HEK293 (cell line): ENCODE measurements at regions not wholly inside any gene's neighbourhood (a gene's known extent, or its start where the extent isn't known, plus 50 kb on each side); places are given as distances from the start of the nearest gene placed in this dataset.

Source experiments
- CTCF ChIA-PET: fragments of 350-600 bp; formaldehyde crosslinking; extraction: SDS; loops from one replicate; lab custom pipeline; 2021; ENCODE audit warnings: antibody characterized with exemption; lab: Yijun Ruan, JAX
- POLR2A ChIA-PET: fragments of 300-600 bp; formaldehyde crosslinking; extraction: SDS; loops from one replicate; lab custom pipeline; 2020; ENCODE audit warnings: antibody characterized with exemption, inconsistent platforms; lab: Yijun Ruan, JAX
- H3K27ac ChIP-seq: fragments of 200-500 bp; sonication (Bioruptor generic); 2 replicates; pipeline ENCODE4 v1.5.1; 2014; ENCODE audit warnings: low read depth, low read length, control low read depth, inconsistent platforms; ENCODE audit errors: extremely low read depth
- H3K36me3 ChIP-seq, 2 experiments: fragments of 200-500 bp in 1 of 2; sonication (Bioruptor generic) in 1 of 2; 1 replicate in 1 of 2; 2 replicates in 1 of 2; pipeline ENCODE4 v1.5.1; 2014 to 2017; ENCODE audit warnings: inconsistent platforms in 2 of 2, low read length in 2 of 2; ENCODE audit not compliant: control insufficient read depth in 2 of 2, insufficient read depth in 1 of 2
- H3K4me1 ChIP-seq: fragments of 200-500 bp; sonication (Bioruptor generic); 2 replicates; pipeline ENCODE4 v1.5.1; 2014; ENCODE audit warnings: mild to moderate bottlenecking, low read length, inconsistent platforms; ENCODE audit not compliant: control insufficient read depth, insufficient read depth
- H3K4me3 ChIP-seq: 2 replicates; pipeline ENCODE4 v1.5.1; 2011; ENCODE audit warnings: low read depth, mild to moderate bottlenecking, control low read depth, low read length, moderate library complexity
- H3K9me3 ChIP-seq: fragments of 200-500 bp; sonication (Bioruptor generic); 2 replicates; pipeline ENCODE4 v1.5.1; 2014; ENCODE audit warnings: low read depth, low read length, inconsistent platforms; ENCODE audit not compliant: control insufficient read depth, insufficient read depth
- GLIS2 ChIP-seq: fragments of 450-650 bp; formaldehyde crosslinking; IDR thresholded peaks from 2 replicates; pipeline ENCODE4 v1.5.1; 2016; ENCODE audit warnings: missing biosample characterization, missing genetic modification characterization
- HOXC10 ChIP-seq: sonication (generic); formaldehyde crosslinking; IDR thresholded peaks from 2 replicates; pipeline ENCODE4 v1.8.1; 2023; ENCODE audit warnings: mild to moderate bottlenecking, missing genetic modification reagents
- RBAK ChIP-seq: fragments of 450-650 bp; formaldehyde crosslinking; IDR thresholded peaks from 2 replicates; pipeline ENCODE4 v1.5.1; 2016; ENCODE audit warnings: missing biosample characterization, missing genetic modification characterization
- SALL2 ChIP-seq: fragments of 450-650 bp; formaldehyde crosslinking; IDR thresholded peaks from 2 replicates; pipeline ENCODE4 v1.5.0; 2017; ENCODE audit warnings: missing biosample characterization, mild to moderate bottlenecking, missing genetic modification characterization, borderline replicate concordance
- ZBTB7A ChIP-seq: fragments of 450-650 bp; formaldehyde crosslinking; IDR thresholded peaks from 2 replicates; pipeline ENCODE4 v1.5.1; 2016; ENCODE audit warnings: low read depth, missing biosample characterization, missing genetic modification characterization
- ZNF146 ChIP-seq: fragments of 450-650 bp; formaldehyde crosslinking; IDR thresholded peaks from 2 replicates; pipeline ENCODE4 v1.5.1; 2016; ENCODE audit warnings: missing biosample characterization, missing genetic modification characterization
- ZNF239 ChIP-seq: fragments of 450-650 bp; formaldehyde crosslinking; IDR thresholded peaks from 2 replicates; pipeline ENCODE4 v1.5.1; 2016; ENCODE audit warnings: missing biosample characterization, missing genetic modification characterization
- ZNF248 ChIP-seq: fragments of 450-650 bp; formaldehyde crosslinking; IDR thresholded peaks from 2 replicates; pipeline ENCODE4 v1.5.1; 2017; ENCODE audit warnings: missing biosample characterization, missing genetic modification characterization
- ZNF350 ChIP-seq: fragments of 450-650 bp; formaldehyde crosslinking; IDR thresholded peaks from 2 replicates; pipeline ENCODE4 v1.5.0; 2017; ENCODE audit warnings: missing biosample characterization, mild to moderate bottlenecking, missing genetic modification characterization
- ZNF530 ChIP-seq: fragments of 450-650 bp; formaldehyde crosslinking; IDR thresholded peaks from 2 replicates; pipeline ENCODE4 v1.5.1; 2016; ENCODE audit warnings: low read depth, missing biosample characterization, missing genetic modification characterization
- ZNF548 ChIP-seq: fragments of 450-650 bp; formaldehyde crosslinking; IDR thresholded peaks from 2 replicates; pipeline ENCODE4 v1.5.1; 2016; ENCODE audit warnings: missing biosample characterization, missing genetic modification characterization
- ZNF549 ChIP-seq: fragments of 450-650 bp; IDR thresholded peaks from 2 replicates; pipeline ENCODE4 v1.5.1; 2018; ENCODE audit warnings: missing biosample characterization, missing genetic modification characterization, mild to moderate bottlenecking, inconsistent platforms, moderate library complexity
- ZNF571 ChIP-seq: fragments of 450-650 bp; formaldehyde crosslinking; IDR thresholded peaks from 2 replicates; pipeline ENCODE4 v1.5.0; 2017; ENCODE audit warnings: missing biosample characterization, missing genetic modification characterization
- ZNF623 ChIP-seq: fragments of 450-650 bp; formaldehyde crosslinking; IDR thresholded peaks from 2 replicates; pipeline ENCODE4 v1.5.1; 2016; ENCODE audit warnings: missing biosample characterization, missing genetic modification characterization
- ZNF747 ChIP-seq: fragments of 450-650 bp; formaldehyde crosslinking; IDR thresholded peaks from 2 replicates; pipeline ENCODE4 v1.5.1; 2016; ENCODE audit warnings: missing biosample characterization, missing genetic modification characterization
- ZNF76 ChIP-seq: fragments of 450-650 bp; formaldehyde crosslinking; IDR thresholded peaks from 2 replicates; pipeline ENCODE4; 2016; ENCODE audit warnings: low read depth, missing biosample characterization, missing genetic modification characterization, borderline replicate concordance
- ZNF785 ChIP-seq: fragments of 450-650 bp; formaldehyde crosslinking; IDR thresholded peaks from 2 replicates; pipeline ENCODE4 v1.5.1; 2016; ENCODE audit warnings: missing biosample characterization, missing genetic modification characterization
- ZNF792 ChIP-seq: fragments of 450-650 bp; formaldehyde crosslinking; IDR thresholded peaks from 2 replicates; pipeline ENCODE4 v1.5.1; 2016; ENCODE audit warnings: missing biosample characterization, missing genetic modification characterization
- ZNF830 ChIP-seq: fragments of 450-650 bp; IDR thresholded peaks from 2 replicates; pipeline ENCODE4 v1.5.0; 2018; ENCODE audit warnings: missing biosample characterization, missing genetic modification characterization, low read depth, mild to moderate bottlenecking, moderate library complexity
- TF ChIP-seq, protein P1 (sequence below): fragments of 450-650 bp; formaldehyde crosslinking; IDR thresholded peaks from 2 replicates; pipeline ENCODE4 v1.5.1; 2016; ENCODE audit warnings: missing biosample characterization, missing genetic modification characterization
- TF ChIP-seq, protein P2 (sequence below): fragments of 450-650 bp; formaldehyde crosslinking; IDR thresholded peaks from 2 replicates; pipeline ENCODE4 v1.5.1; 2016; ENCODE audit warnings: missing biosample characterization, missing genetic modification characterization
- TF ChIP-seq, protein P3 (sequence below): fragments of 450-650 bp; formaldehyde crosslinking; IDR thresholded peaks from 2 replicates; pipeline ENCODE4; 2016; ENCODE audit warnings: missing biosample characterization, missing genetic modification characterization
- TF ChIP-seq, protein P4 (sequence below): fragments of 450-650 bp; formaldehyde crosslinking; IDR thresholded peaks from 2 replicates; pipeline ENCODE4 v1.5.1; 2017; ENCODE audit warnings: missing biosample characterization, missing genetic modification characterization
- TF ChIP-seq, protein P5 (sequence below): fragments of 450-650 bp; formaldehyde crosslinking; IDR thresholded peaks from 2 replicates; pipeline ENCODE4 v1.5.1; 2017; ENCODE audit warnings: missing biosample characterization, mild to moderate bottlenecking, missing genetic modification characterization, moderate library complexity
- TF ChIP-seq, protein P6 (sequence below): sonication (generic); formaldehyde crosslinking; IDR thresholded peaks from 2 replicates; pipeline ENCODE4 v1.8.1; 2022; ENCODE audit warnings: mild to moderate bottlenecking, moderate library complexity, missing genetic modification reagents
- TF ChIP-seq, protein P7 (sequence below): fragments of 450-650 bp; formaldehyde crosslinking; IDR thresholded peaks from 2 replicates; pipeline ENCODE4 v1.5.1; 2016; ENCODE audit warnings: missing biosample characterization, missing genetic modification characterization, low read depth

DNA sequence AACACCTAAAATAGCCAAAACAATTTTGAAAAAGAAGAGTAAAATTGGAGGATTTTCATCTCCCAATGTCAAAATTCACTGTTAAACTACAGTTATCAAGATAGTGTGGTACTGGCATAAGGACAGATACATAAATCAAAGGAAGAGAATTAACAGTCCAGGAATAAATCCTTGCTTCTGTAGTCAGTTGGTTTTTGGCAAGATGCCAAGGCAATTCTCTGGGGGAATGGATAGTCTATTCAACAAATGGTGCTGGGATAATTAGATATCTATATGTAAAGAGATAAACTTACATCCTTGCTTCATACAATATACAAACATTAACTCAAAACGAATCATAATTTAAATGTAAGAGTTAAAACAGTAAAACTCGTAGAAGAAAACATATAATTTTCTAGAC lies 57.9 kb upstream of the SELENOK start:
- H3K9me3 ChIP-seq: no peaks in the 10 kb centered on the region
- ChIA-PET POLR2A (no interaction called here), CTCF (no interaction called here)
- H3K4me1 ChIP-seq: no peaks in the 10 kb centered on the region
- no peaks in the 10 kb centered on the region for H3K36me3 ChIP-seq
- no peak overlapping the region for H3K27ac ChIP-seq
- H3K4me3 ChIP-seq: no peak overlapping the region
- TF ChIP-seq, protein P1, sequence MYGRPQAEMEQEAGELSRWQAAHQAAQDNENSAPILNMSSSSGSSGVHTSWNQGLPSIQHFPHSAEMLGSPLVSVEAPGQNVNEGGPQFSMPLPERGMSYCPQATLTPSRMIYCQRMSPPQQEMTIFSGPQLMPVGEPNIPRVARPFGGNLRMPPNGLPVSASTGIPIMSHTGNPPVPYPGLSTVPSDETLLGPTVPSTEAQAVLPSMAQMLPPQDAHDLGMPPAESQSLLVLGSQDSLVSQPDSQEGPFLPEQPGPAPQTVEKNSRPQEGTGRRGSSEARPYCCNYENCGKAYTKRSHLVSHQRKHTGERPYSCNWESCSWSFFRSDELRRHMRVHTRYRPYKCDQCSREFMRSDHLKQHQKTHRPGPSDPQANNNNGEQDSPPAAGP (tag by site-specific recombination): no peak
- TF ChIP-seq, protein P2, sequence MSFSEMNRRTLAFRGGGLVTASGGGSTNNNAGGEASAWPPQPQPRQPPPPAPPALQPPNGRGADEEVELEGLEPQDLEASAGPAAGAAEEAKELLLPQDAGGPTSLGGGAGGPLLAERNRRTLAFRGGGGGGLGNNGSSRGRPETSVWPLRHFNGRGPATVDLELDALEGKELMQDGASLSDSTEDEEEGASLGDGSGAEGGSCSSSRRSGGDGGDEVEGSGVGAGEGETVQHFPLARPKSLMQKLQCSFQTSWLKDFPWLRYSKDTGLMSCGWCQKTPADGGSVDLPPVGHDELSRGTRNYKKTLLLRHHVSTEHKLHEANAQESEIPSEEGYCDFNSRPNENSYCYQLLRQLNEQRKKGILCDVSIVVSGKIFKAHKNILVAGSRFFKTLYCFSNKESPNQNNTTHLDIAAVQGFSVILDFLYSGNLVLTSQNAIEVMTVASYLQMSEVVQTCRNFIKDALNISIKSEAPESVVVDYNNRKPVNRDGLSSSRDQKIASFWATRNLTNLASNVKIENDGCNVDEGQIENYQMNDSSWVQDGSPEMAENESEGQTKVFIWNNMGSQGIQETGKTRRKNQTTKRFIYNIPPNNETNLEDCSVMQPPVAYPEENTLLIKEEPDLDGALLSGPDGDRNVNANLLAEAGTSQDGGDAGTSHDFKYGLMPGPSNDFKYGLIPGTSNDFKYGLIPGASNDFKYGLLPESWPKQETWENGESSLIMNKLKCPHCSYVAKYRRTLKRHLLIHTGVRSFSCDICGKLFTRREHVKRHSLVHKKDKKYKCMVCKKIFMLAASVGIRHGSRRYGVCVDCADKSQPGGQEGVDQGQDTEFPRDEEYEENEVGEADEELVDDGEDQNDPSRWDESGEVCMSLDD (tag by site-specific recombination): no peak
- TF ChIP-seq, protein P3, sequence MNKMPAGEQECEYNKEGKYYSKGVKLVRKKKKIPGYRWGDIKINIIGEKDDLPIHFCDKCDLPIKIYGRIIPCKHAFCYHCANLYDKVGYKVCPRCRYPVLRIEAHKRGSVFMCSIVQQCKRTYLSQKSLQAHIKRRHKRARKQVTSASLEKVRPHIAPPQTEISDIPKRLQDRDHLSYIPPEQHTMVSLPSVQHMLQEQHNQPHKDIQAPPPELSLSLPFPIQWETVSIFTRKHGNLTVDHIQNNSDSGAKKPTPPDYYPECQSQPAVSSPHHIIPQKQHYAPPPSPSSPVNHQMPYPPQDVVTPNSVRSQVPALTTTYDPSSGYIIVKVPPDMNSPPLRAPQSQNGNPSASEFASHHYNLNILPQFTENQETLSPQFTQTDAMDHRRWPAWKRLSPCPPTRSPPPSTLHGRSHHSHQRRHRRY (tag by site-specific recombination): no peak
- TF ChIP-seq ZNF747 (tag by site-specific recombination) (no peak), SALL2 (tag by site-specific recombination) (no peak), ZNF623 (tag by site-specific recombination) (no peak), ZNF549 (tag by site-specific recombination) (peak; percentile 40; the same call in 1 of the 2 replicates), ZNF76 (tag by site-specific recombination) (no peak), ZNF792 (tag by site-specific recombination) (no peak), ZNF248 (tag by site-specific recombination) (no peak), HOXC10 (no peak), ZBTB7A (no peak), ZNF785 (no peak), ZNF146 (tag by site-specific recombination) (no peak), ZNF239 (tag by site-specific recombination) (no peak), ZNF548 (tag by site-specific recombination) (no peak), ZNF530 (tag by site-specific recombination) (no peak), GLIS2 (no peak), ZNF830 (0 out of 2 replicates have a peak, but pooled peaks have one; percentile 56), ZNF571 (tag by site-specific recombination) (no peak), RBAK (tag by site-specific recombination) (no peak), ZNF350 (tag by site-specific recombination) (peak; percentile 71)
- TF ChIP-seq, protein P4, sequence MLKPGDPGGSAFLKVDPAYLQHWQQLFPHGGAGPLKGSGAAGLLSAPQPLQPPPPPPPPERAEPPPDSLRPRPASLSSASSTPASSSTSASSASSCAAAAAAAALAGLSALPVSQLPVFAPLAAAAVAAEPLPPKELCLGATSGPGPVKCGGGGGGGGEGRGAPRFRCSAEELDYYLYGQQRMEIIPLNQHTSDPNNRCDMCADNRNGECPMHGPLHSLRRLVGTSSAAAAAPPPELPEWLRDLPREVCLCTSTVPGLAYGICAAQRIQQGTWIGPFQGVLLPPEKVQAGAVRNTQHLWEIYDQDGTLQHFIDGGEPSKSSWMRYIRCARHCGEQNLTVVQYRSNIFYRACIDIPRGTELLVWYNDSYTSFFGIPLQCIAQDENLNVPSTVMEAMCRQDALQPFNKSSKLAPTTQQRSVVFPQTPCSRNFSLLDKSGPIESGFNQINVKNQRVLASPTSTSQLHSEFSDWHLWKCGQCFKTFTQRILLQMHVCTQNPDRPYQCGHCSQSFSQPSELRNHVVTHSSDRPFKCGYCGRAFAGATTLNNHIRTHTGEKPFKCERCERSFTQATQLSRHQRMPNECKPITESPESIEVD (tag by site-specific recombination): no peak; the same call in 1 of the 2 replicates
- TF ChIP-seq, protein P5, sequence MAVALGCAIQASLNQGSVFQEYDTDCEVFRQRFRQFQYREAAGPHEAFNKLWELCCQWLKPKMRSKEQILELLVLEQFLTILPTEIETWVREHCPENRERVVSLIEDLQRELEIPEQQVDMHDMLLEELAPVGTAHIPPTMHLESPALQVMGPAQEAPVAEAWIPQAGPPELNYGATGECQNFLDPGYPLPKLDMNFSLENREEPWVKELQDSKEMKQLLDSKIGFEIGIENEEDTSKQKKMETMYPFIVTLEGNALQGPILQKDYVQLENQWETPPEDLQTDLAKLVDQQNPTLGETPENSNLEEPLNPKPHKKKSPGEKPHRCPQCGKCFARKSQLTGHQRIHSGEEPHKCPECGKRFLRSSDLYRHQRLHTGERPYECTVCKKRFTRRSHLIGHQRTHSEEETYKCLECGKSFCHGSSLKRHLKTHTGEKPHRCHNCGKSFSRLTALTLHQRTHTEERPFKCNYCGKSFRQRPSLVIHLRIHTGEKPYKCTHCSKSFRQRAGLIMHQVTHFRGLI (tag by site-specific recombination): no peak
- TF ChIP-seq, protein P6, sequence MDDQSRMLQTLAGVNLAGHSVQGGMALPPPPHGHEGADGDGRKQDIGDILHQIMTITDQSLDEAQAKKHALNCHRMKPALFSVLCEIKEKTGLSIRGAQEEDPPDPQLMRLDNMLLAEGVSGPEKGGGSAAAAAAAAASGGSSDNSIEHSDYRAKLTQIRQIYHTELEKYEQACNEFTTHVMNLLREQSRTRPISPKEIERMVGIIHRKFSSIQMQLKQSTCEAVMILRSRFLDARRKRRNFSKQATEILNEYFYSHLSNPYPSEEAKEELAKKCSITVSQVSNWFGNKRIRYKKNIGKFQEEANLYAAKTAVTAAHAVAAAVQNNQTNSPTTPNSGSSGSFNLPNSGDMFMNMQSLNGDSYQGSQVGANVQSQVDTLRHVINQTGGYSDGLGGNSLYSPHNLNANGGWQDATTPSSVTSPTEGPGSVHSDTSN (CRISPR knock-in tag): no peak
- TF ChIP-seq, protein P7, sequence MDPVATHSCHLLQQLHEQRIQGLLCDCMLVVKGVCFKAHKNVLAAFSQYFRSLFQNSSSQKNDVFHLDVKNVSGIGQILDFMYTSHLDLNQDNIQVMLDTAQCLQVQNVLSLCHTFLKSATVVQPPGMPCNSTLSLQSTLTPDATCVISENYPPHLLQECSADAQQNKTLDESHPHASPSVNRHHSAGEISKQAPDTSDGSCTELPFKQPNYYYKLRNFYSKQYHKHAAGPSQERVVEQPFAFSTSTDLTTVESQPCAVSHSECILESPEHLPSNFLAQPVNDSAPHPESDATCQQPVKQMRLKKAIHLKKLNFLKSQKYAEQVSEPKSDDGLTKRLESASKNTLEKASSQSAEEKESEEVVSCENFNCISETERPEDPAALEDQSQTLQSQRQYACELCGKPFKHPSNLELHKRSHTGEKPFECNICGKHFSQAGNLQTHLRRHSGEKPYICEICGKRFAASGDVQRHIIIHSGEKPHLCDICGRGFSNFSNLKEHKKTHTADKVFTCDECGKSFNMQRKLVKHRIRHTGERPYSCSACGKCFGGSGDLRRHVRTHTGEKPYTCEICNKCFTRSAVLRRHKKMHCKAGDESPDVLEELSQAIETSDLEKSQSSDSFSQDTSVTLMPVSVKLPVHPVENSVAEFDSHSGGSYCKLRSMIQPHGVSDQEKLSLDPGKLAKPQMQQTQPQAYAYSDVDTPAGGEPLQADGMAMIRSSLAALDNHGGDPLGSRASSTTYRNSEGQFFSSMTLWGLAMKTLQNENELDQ (tag by site-specific recombination): no peak
